GM12875 (cell line): ENCODE measurements at regions not wholly inside any gene's neighbourhood (a gene's known extent, or its start where the extent isn't known, plus 50 kb on each side); places are given as distances from the start of the nearest gene placed in this dataset.
"Not testable (repeated sequence)": the region's sequence is repeated elsewhere in the genome, so short reads cannot be mapped to it uniquely, and the experiment has no call there.

Experiments used
- H3K4me3 ChIP-seq: one replicate; pipeline ENCODE4 v1.5.1; 2011; ENCODE audit warnings: low read depth, low read length, control low read depth
- TF ChIP-seq, protein P1 (sequence below): IDR thresholded peaks from 2 replicates; pipeline ENCODE4 v1.5.1; 2011; ENCODE audit warnings: low read depth, mild to moderate bottlenecking, control low read depth, inconsistent platforms, low read length, moderate library complexity, borderline replicate concordance; ENCODE audit not compliant: insufficient read depth

DNA sequence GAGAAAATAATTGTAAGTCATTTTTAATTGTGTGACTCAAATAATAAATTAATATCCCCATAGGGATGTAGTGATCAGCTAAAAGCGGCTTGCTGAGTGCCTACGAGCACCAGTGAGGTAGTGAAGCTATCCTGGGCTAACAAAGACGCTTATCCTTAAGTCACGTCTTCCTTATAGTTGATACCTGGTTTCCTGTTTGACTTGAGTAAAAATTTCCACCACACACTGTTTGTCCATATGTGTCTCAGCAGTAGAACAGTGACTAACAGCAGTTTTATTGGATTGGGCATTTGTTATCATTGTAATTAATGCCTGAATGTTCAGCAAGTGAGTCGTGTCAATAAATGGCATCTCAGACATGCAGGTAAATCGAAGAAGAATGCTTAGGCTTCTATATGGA is 241.1 kb downstream of the GRXCR1 start:
- no peak overlapping the region for H3K4me3 ChIP-seq
- TF ChIP-seq, protein P1, sequence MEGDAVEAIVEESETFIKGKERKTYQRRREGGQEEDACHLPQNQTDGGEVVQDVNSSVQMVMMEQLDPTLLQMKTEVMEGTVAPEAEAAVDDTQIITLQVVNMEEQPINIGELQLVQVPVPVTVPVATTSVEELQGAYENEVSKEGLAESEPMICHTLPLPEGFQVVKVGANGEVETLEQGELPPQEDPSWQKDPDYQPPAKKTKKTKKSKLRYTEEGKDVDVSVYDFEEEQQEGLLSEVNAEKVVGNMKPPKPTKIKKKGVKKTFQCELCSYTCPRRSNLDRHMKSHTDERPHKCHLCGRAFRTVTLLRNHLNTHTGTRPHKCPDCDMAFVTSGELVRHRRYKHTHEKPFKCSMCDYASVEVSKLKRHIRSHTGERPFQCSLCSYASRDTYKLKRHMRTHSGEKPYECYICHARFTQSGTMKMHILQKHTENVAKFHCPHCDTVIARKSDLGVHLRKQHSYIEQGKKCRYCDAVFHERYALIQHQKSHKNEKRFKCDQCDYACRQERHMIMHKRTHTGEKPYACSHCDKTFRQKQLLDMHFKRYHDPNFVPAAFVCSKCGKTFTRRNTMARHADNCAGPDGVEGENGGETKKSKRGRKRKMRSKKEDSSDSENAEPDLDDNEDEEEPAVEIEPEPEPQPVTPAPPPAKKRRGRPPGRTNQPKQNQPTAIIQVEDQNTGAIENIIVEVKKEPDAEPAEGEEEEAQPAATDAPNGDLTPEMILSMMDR = no peak

DNA sequence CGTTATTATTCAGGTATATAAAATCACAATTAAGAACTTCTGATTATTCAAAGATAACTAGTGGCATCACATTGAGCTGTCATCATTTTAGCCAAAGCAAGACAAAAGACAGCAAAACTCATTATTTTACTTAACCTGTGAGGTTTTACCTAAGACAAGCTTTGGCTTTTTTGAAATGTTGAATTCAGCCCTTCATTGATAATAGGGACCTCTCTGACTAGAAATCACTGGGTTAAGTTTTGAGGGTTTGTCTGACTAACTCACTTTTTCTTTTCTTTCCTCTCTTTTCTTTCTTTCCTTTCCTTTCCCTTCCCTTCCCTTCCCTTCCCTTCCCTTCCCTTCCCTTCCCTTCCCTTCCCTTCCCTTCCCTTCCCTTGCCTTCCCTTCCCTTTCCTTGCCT is 244.2 kb downstream of the GRXCR1 start:
- no peak overlapping the region for H3K4me3 ChIP-seq
- TF ChIP-seq, protein P1 = no peak

DNA sequence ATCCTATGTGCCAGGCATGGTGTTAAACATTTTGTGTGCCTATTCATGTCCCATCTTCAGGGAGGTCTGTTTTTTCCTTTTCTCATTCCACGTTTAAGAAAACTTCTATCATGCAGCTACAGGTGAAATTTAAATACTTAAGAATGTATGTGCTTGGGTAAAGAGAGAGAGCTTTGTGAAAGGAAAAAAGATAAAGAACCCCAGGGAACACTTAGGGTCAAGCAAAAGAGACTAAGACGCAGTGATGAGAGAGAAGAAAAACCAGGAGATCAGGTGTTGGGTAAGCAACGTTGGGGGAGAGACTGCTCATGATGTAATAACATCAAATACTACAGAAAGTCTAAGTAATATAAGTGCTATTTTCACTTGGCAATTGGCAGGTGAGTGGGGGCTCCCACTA is 253.7 kb downstream of the GRXCR1 start:
- TF ChIP-seq, protein P1 = no peak

DNA sequence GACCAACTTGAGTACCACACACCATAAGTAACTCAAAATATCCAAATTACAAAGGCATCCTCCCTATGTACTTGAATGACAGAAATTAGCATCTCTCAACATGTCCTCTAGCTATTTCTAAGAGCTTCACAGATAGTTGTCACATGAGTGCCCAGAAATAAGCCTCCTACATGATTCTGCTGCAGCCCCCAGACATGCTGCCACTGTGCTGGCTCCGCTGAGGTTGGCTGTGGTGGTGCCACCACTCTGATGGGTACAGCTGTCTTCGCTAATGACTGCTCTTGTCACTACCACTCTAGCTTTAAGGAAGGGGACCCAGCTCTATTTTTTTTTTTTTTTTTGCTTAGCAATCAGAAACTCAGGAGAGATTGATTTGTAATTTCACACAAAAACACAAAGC is 256.0 kb downstream of the GRXCR1 start:
- H3K4me3 ChIP-seq = no peak overlapping the region
- TF ChIP-seq, protein P1 = no peak

More for the DNA sequence above, 253.7 kb downstream of the GRXCR1 start:
- H3K4me3 ChIP-seq = no peak overlapping the region

DNA sequence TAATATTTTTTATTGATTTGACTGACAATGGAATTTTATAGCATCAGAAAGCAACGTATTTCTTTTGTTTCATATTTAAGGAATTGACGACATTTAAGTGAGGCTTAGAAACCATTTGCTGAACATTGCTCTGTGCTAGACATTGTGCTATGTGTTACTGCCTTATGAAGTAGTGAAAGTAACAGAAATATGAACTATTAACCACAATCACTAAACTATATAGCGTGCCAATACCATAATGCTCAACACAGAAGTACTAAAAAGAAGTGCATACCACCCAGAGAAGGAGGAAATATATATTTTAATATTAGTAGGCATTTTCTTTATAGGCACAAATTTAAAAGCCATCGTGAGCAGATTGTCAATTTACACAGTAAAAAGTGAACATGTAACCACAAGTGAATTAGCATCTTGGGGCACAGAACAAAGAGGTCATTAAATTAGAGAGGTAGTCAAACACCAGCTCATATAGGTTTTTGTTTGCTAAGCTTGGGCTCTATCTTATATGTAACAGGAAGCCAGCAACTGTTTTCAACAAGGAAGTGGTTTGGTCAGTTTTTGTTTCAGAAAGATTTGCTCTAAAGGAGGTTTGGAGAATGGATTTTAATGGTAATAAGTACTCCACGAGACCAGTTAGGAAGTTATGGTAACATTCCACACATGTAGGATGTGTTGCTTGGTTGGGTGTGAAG is 270.7 kb downstream of the GRXCR1 start:
- no peak overlapping the region for H3K4me3 ChIP-seq
- TF ChIP-seq, protein P1 = no peak

DNA sequence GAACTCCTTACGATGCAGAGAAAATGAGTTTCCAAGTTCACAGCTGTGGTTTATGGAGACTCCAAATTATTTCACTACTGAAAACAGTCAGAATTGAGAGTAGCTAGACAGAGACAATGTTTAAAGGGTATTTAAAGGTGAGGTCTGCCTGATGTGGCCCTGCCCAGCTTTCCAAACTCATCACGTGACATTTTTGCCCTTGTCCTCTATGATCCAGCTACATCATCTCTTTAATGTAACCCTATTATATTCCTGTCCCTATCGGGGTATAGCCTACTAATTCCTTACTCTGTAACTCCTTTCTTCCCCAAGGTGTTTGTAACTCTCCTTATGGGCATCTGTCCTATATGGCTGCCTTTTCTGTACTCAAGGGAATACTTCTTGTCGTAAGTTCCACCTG is 297.2 kb downstream of the GRXCR1 start:
- TF ChIP-seq, protein P1 = no peak
- no peak overlapping the region for H3K4me3 ChIP-seq

DNA sequence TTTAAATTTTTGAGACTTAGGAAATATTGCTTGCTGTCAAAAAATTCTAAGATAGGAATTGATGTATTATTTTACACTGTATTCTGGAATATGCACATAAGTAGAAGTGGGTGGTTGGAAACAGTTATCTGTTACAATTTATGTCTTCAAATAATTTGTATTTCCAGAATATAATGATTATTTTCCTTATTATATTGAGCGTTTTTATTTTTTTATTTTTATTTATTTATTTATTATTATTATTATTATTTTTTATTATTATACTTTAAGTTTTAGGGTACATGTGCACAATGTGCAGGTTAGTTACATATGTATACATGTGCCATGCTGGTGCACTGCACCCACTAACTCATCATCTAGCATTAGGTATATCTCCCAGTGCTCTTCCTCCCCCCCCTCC is 320.1 kb downstream of the GRXCR1 start:
- H3K4me3 ChIP-seq = not testable (repeated sequence)
